ENCODE measurements at regions not wholly inside any gene's neighbourhood (a gene's known extent, or its start where the extent isn't known, plus 50 kb on each side); places are given as distances from the start of the nearest gene placed in this dataset.

GRCh38 chr10:129415215-129416140, 51.6 kb upstream of the MGMT start:
- no peak for ATAC-seq
- no peak for DNase-seq
- H3K9me3 Mint-ChIP-seq: no peaks in the 10 kb centered on the region
- no peaks in the 10 kb centered on the region for H3K27me3 Mint-ChIP-seq (ENCODE audit: low read depth)
- H3K36me3 Mint-ChIP-seq (ENCODE audit: insufficient read depth): no peaks in the 10 kb centered on the region
- no peak overlapping the region for H3K4me3 Mint-ChIP-seq
- no peaks in the 10 kb centered on the region for H3K4me1 Mint-ChIP-seq (ENCODE audit: low read depth)

GRCh38 chr10:129416155-129416554, 50.9 kb upstream of the MGMT start:
- Mint-ChIP-seq H3K9me3 (no peaks in the 10 kb centered on the region), H3K4me1 (ENCODE audit: low read depth) (no peaks in the 10 kb centered on the region), H3K27me3 (ENCODE audit: low read depth) (no peaks in the 10 kb centered on the region), H3K4me3 (no peak overlapping the region), H3K36me3 (ENCODE audit: insufficient read depth) (no peaks in the 10 kb centered on the region)
- DNase-seq (no peak), ATAC-seq (no peak)

GRCh38 chr10:129416956-129417765, 49.9 kb upstream of the MGMT start:
- H3K36me3 Mint-ChIP-seq (ENCODE audit: insufficient read depth): no peaks in the 10 kb centered on the region
- no peak overlapping the region for H3K4me3 Mint-ChIP-seq
- H3K27me3 Mint-ChIP-seq (ENCODE audit: low read depth): peaks cover 2% of the 10 kb centered on the region
- H3K4me1 Mint-ChIP-seq (ENCODE audit: low read depth): no peaks in the 10 kb centered on the region
- ATAC-seq: no peak
- H3K9me3 Mint-ChIP-seq: no peaks in the 10 kb centered on the region
- DNase-seq: no peak
